Osteocyte (in vitro differentiated cells): ENCODE measurements at regions not wholly inside any gene's neighbourhood (a gene's known extent, or its start where the extent isn't known, plus 50 kb on each side); places are given as distances from the start of the nearest gene placed in this dataset.

ENCODE experiments used
- DNase-seq: peaks from one replicate; pipeline ENCODE4 v3.0.0; 2021; ENCODE audit warnings: mixed read lengths; ENCODE audit not compliant: unreplicated experiment; ENCODE audit errors: extremely low spot score
- H3K27ac Mint-ChIP-seq: one replicate; pipeline ENCODE4 v1.8.0; 2021; ENCODE audit warnings: mild to moderate bottlenecking, mixed read lengths; ENCODE audit not compliant: unreplicated experiment
- H3K27me3 Mint-ChIP-seq: one replicate; pipeline ENCODE4 v1.8.0; 2021; ENCODE audit warnings: mixed read lengths; ENCODE audit not compliant: unreplicated experiment
- H3K36me3 Mint-ChIP-seq: one replicate; pipeline ENCODE4 v1.8.0; 2021; ENCODE audit warnings: mixed read lengths; ENCODE audit not compliant: unreplicated experiment
- H3K4me1 Mint-ChIP-seq: one replicate; pipeline ENCODE4 v1.8.0; 2021; ENCODE audit warnings: mixed read lengths; ENCODE audit not compliant: unreplicated experiment
- H3K4me3 Mint-ChIP-seq: one replicate; pipeline ENCODE4 v1.8.0; 2021; ENCODE audit warnings: mild to moderate bottlenecking, moderate library complexity, mixed read lengths; ENCODE audit not compliant: unreplicated experiment
- H3K9me3 Mint-ChIP-seq: one replicate; pipeline ENCODE4 v1.8.0; 2021; ENCODE audit warnings: mixed read lengths; ENCODE audit not compliant: unreplicated experiment
- CTCF ChIP-seq: fragments of 200-600 bp; sonication (generic); IDR thresholded peaks from 2 replicates; pipeline ENCODE4 v1.5.0; 2021; ENCODE audit warnings: antibody characterized with exemption, mild to moderate bottlenecking, moderate library complexity

GRCh38 chr6:130655586-130655985 is 171.6 kb upstream of the SMLR1 start:
- H3K27me3 Mint-ChIP-seq = no peaks in the 10 kb centered on the region
- no peak for DNase-seq
- no peaks in the 10 kb centered on the region for H3K36me3 Mint-ChIP-seq
- H3K4me3 Mint-ChIP-seq = no peak overlapping the region
- peaks cover 1% of the 10 kb centered on the region for H3K4me1 Mint-ChIP-seq
- TF ChIP-seq CTCF = no peak
- H3K27ac Mint-ChIP-seq = no peak overlapping the region
- H3K9me3 Mint-ChIP-seq = no peaks in the 10 kb centered on the region

- H3K27me3 Mint-ChIP-seq = no peaks in the 10 kb centered on the region
- no peak for DNase-seq
These were observed 166.1 kb upstream of the SMLR1 start for GRCh38 chr6:130661077-130661476.

GRCh38 chr6:130666786-130667185 is 160.4 kb upstream of the SMLR1 start:
- Mint-ChIP-seq H3K9me3 (peaks cover 4% of the 10 kb centered on the region), H3K36me3 (no peaks in the 10 kb centered on the region), H3K4me3 (no peak overlapping the region), H3K27me3 (no peaks in the 10 kb centered on the region), H3K4me1 (peaks cover 4% of the 10 kb centered on the region), H3K27ac (no peak overlapping the region)
- no peak for DNase-seq
- TF ChIP-seq CTCF = no peak

More at GRCh38 chr6:130661077-130661476, 166.1 kb upstream of the SMLR1 start:
- Mint-ChIP-seq H3K36me3 (no peaks in the 10 kb centered on the region), H3K27ac (no peak overlapping the region), H3K9me3 (no peaks in the 10 kb centered on the region), H3K4me1 (no peaks in the 10 kb centered on the region), H3K4me3 (no peak overlapping the region)
- no peak for TF ChIP-seq CTCF

GRCh38 chr6:130670142-130670541 is 157.1 kb upstream of the SMLR1 start:
- peaks cover 6% of the 10 kb centered on the region for H3K4me1 Mint-ChIP-seq

DNA sequence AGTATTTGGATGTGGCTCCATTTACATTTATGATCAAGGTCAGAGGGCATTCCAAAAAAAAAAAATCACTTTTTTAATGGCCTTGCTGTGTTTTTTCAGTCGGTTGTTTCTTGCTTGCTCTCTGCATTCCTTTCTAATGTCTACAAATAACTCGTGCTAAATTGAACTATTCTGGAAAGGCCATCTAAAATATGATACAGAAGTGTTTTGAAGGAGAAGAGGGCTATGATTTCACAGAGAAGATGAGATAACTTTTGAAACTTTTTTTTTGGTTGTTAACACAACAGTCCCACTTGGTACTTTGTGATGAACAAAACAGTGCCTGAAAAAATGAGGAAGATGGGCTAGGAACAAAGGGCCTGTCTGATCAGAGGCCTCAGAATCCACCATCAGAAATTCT is 156.1 kb upstream of the SMLR1 start:
- DNase-seq = no peak
- Mint-ChIP-seq H3K27me3 (no peaks in the 10 kb centered on the region), H3K27ac (no peak overlapping the region), H3K36me3 (no peaks in the 10 kb centered on the region), H3K4me1 (peaks cover 13% of the 10 kb centered on the region), H3K4me3 (no peak overlapping the region), H3K9me3 (peaks cover 4% of the 10 kb centered on the region)
- no peak for TF ChIP-seq CTCF

More at GRCh38 chr6:130670142-130670541, 157.1 kb upstream of the SMLR1 start:
- no peak overlapping the region for H3K4me3 Mint-ChIP-seq
- no peak for DNase-seq
- no peaks in the 10 kb centered on the region for H3K36me3 Mint-ChIP-seq
- TF ChIP-seq CTCF = no peak
- H3K27me3 Mint-ChIP-seq = no peaks in the 10 kb centered on the region
- H3K27ac Mint-ChIP-seq = no peak overlapping the region
- peaks cover 4% of the 10 kb centered on the region for H3K9me3 Mint-ChIP-seq
